Fibroblast of upper back skin (primary cell): ENCODE measurements at regions not wholly inside any gene's neighbourhood (a gene's known extent, or its start where the extent isn't known, plus 50 kb on each side); places are given as distances from the start of the nearest gene placed in this dataset.
A peak's percentile ranks its signal among the peaks of the same experiment; 100 is the strongest.

ENCODE experiments used
- DNase-seq: peaks from one replicate; pipeline ENCODE4 v3.0.0-alpha.2; 2013

DNA sequence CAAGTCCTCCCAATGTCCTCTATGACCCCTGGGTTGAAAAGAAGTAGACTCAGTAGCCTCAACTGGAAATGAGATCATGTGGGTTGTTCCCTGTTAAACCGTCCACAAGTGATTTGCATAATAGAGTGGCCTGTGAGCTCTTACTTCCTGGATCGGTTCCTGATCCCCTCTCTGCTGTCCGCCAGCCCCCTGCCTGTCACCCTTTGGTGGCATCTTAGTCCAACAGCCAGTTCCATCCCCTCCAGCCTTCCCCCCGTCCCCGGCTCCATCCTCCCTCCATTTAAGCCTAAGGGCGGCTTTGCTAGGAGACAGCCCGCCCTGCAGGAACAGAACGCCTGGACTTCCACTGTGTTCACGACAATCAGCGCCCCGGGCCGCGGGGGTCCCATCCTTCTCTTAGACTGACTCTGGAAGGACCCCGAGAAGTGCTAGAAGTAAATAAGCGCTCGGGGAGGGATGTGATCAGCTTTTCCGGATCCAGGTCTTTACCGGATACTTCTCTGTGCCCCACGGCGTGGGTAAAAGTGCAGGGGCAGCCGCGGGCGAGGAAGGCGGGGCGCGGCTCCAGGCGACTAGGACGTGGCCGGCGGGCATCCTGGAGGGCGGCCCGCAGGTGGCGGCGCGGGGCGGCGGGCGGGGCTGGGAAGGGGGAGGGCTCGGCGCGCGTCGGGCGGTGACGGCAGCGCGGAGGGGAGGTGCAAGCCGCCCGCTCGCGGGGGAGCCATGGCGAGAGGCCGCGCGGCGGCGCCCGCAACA lies 51.2 kb upstream of the ULK4 start:
- peak; percentile 51 for DNase-seq

DNA sequence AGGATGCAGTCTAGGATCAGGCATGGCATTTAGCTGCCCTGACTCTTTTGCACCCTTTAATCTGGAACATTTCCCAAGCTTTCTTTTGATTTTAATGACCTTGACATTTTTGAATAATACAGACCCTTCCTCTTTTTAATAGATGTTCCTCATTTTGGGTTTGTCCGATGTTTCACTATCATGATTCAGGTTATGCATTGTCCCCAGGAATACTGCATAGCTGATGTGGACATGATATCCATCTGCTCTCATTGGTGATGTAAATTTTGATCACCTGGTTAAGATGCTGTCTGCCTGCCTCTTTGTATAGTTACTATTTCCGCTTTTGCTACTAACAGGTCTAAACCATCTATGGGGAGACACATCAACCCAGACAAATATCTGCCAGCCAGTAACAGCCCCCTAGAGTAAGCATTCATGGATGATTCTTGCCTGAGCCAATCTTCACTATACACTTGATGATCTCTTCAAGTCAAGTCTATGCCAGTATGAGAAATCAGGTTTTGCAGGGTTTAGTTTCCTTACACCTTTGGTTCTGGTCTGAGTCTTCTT lies 50.6 kb upstream of the ULK4 start:
- DNase-seq: no peak
